Tibial artery (tissue), 4 donors: ENCODE measurements at regions not wholly inside any gene's neighbourhood (a gene's known extent, or its start where the extent isn't known, plus 50 kb on each side); places are given as distances from the start of the nearest gene placed in this dataset.

Source experiments
- DNase-seq, 2 donors: peaks; one replicate each; pipeline ENCODE4 v3.0.0-alpha.2; 2019
- H3K27ac ChIP-seq, 2 donors: fragments of 200-600 bp; sonication (generic) in 1 of 2; 1 replicate in 1 of 2; 2 replicates in 1 of 2; pipeline ENCODE4 v1.5.1; 2018 to 2019; ENCODE audit warnings: mild to moderate bottlenecking in 1 of 2
- H3K27me3 ChIP-seq, 2 donors: fragments of 200-600 bp; sonication (generic) in 1 of 2; one replicate each; pipeline versions ENCODE4 v1.5.1 to v1.6.0; 2016 to 2019
- H3K36me3 ChIP-seq, 3 donors: fragments of 200-600 bp; sonication (generic) in 2 of 3; one replicate each; pipeline ENCODE4 v1.5.1; 2016 to 2019; ENCODE audit warnings: mild to moderate bottlenecking in 2 of 3
- H3K4me1 ChIP-seq, 4 donors: fragments of 200-600 bp; sonication (generic) in 2 of 4; 1 replicate in 3 of 4; 2 replicates in 1 of 4; pipeline ENCODE4 v1.5.1; 2016 to 2019
- H3K4me3 ChIP-seq, 2 donors: fragments of 200-600 bp; sonication (generic) in 1 of 2; 1 replicate in 1 of 2; 2 replicates in 1 of 2; pipeline ENCODE4 v1.5.1; 2018 to 2019; ENCODE audit warnings: mild to moderate bottlenecking in 2 of 2
- H3K9me3 ChIP-seq, 3 donors: fragments of 200-600 bp; sonication (generic) in 1 of 3; one replicate each; pipeline ENCODE4 v1.5.1; 2016 to 2019
- CTCF ChIP-seq, 2 experiments: fragments of 200-600 bp in 1 of 2; fragments of 450-650 bp in 1 of 2; IDR thresholded peaks; one replicate each; pipeline ENCODE4 v1.5.1; 2017 to 2019; ENCODE audit warnings: antibody characterized with exemption in 2 of 2, mild to moderate bottlenecking in 1 of 2, moderate library complexity in 1 of 2
- intact Hi-C: fragments of 100-400 bp; cut with DNase I; formaldehyde crosslinking; loops from one replicate; pipeline ENCODE4 v1.15.0; 2023; ENCODE audit warnings: low total_unique reads

GRCh38 chr11:28596816-28597215 is 488.6 kb downstream of the METTL15 start:
- Histone ChIP-seq H3K4me3 (no peak overlapping the region), H3K36me3 (no peaks in the 10 kb centered on the region), H3K4me1 (no peaks in the 10 kb centered on the region), H3K9me3 (no peaks in the 10 kb centered on the region), H3K27me3 (no peaks in the 10 kb centered on the region), H3K27ac (no peak overlapping the region)
- intact Hi-C loops, result no loop called here
- TF ChIP-seq CTCF (IDR thresholded peaks at IDR 0.05), result no peak
- no peak for DNase-seq

- H3K4me3 ChIP-seq, result no peak overlapping the region
- no peak overlapping the region for H3K27ac ChIP-seq
- no peak for DNase-seq
- intact Hi-C loops, result no loop called here
- H3K27me3 ChIP-seq, result no peaks in the 10 kb centered on the region
- no peak for TF ChIP-seq CTCF (IDR thresholded peaks at IDR 0.05)
- H3K36me3 ChIP-seq, result no peaks in the 10 kb centered on the region
- H3K9me3 ChIP-seq, result no peaks in the 10 kb centered on the region
- no peaks in the 10 kb centered on the region for H3K4me1 ChIP-seq
These were observed 484.0 kb downstream of the METTL15 start for GRCh38 chr11:28592141-28592540.

- TF ChIP-seq CTCF (IDR thresholded peaks at IDR 0.05), result no peak
- intact Hi-C loops, result no loop called here
- Histone ChIP-seq H3K36me3 (no peaks in the 10 kb centered on the region), H3K27me3 (no peaks in the 10 kb centered on the region), H3K27ac (no peak overlapping the region), H3K4me3 (no peak overlapping the region), H3K4me1 (no peaks in the 10 kb centered on the region), H3K9me3 (no peaks in the 10 kb centered on the region)
- no peak for DNase-seq
These were observed 476.8 kb downstream of the METTL15 start for GRCh38 chr11:28584992-28585391.

- intact Hi-C loops, result no loop called here
- H3K4me3 ChIP-seq, result no peak overlapping the region
- no peaks in the 10 kb centered on the region for H3K36me3 ChIP-seq
- H3K27me3 ChIP-seq, result no peaks in the 10 kb centered on the region
- no peak for DNase-seq
- no peaks in the 10 kb centered on the region for H3K4me1 ChIP-seq
- H3K27ac ChIP-seq, result no peak overlapping the region
- no peak for TF ChIP-seq CTCF (IDR thresholded peaks at IDR 0.05)
- no peaks in the 10 kb centered on the region for H3K9me3 ChIP-seq
These were observed 474.3 kb downstream of the METTL15 start for GRCh38 chr11:28582506-28582905.

- Histone ChIP-seq H3K9me3 (no peaks in the 10 kb centered on the region), H3K27ac (no peak overlapping the region), H3K4me3 (no peak overlapping the region), H3K27me3 (no peaks in the 10 kb centered on the region), H3K36me3 (no peaks in the 10 kb centered on the region), H3K4me1 (no peaks in the 10 kb centered on the region)
- no peak for DNase-seq
- intact Hi-C loops, result no loop called here
- TF ChIP-seq CTCF (IDR thresholded peaks at IDR 0.05), result no peak
These were observed 473.4 kb downstream of the METTL15 start for GRCh38 chr11:28581286-28582242.
